ENCODE measurements at regions not wholly inside any gene's neighbourhood (a gene's known extent, or its start where the extent isn't known, plus 50 kb on each side); places are given as distances from the start of the nearest gene placed in this dataset.
"Not testable (repeated sequence)": the region's sequence is repeated elsewhere in the genome, so short reads cannot be mapped to it uniquely, and the experiment has no call there.

DNA sequence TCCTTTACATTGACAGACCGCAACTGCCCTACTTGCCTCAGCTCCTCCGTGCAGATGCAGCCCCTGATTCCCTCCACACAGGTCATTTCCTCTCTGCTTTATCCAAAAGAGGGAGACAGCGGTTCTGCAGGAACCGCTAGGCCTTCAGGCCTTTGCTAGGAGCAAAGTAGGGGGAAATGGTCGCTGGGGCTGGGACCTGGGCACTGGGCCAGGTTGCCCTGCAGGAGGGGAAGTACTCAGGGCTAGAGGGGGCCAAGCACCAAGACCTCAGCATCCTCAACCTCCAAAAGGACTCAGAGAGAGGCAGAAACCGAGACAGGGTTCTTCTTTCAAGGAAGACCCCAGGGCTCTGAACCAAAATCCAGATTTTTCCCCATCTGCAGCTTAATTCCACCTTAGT, 160.4 kb upstream of the NOTCH2NLA start:
- DNase-seq (ENCODE audit: low read depth); H3K27me3 ChIP-seq (ENCODE audit: control insufficient read depth, insufficient read depth, low read length); H3K36me3 ChIP-seq (ENCODE audit: control insufficient read depth, insufficient read depth, low read length); H3K4me3 ChIP-seq (ENCODE audit: low read depth, low read length); FAIRE-seq: not testable (repeated sequence)

DNA sequence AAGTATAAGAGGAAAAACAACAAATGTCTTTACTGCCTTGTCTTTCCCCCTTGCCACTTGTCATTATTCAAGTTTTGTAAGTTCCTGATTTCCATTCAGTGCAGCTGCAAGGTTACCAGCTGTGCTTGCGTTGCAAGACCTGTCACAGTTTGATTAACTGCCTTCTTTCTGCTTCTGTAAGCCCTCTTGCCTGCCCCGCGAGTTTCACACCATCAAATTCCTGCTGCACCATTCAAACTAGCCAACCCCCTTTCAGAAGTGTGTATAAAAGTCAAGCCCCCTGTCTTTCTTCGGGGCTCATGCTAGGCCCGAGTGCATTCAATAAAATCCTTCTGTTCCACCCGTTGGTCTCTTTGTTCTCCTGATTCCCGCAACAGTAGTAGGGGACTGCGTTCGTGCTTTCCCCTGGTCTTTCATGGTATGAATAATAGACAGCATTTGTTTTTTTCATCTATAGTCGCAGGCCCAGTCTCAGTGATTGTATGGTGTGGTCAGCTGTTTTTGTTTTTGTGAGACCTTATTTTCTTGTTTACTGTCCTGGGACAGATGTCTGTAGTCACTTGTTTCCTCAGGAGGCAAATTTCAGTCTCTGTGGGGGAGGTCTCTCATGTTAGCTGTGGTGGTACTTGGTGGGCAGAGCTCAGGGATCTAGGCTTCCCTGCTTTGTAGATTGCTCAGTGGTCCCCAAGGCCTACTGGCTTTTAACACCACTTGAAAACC, 159.1 kb upstream of the NOTCH2NLA start:
- FAIRE-seq; H3K36me3 ChIP-seq (ENCODE audit: control insufficient read depth, insufficient read depth, low read length); H3K4me3 ChIP-seq (ENCODE audit: low read depth, low read length); H3K27me3 ChIP-seq (ENCODE audit: control insufficient read depth, insufficient read depth, low read length); DNase-seq (ENCODE audit: low read depth): not testable (repeated sequence)

DNA sequence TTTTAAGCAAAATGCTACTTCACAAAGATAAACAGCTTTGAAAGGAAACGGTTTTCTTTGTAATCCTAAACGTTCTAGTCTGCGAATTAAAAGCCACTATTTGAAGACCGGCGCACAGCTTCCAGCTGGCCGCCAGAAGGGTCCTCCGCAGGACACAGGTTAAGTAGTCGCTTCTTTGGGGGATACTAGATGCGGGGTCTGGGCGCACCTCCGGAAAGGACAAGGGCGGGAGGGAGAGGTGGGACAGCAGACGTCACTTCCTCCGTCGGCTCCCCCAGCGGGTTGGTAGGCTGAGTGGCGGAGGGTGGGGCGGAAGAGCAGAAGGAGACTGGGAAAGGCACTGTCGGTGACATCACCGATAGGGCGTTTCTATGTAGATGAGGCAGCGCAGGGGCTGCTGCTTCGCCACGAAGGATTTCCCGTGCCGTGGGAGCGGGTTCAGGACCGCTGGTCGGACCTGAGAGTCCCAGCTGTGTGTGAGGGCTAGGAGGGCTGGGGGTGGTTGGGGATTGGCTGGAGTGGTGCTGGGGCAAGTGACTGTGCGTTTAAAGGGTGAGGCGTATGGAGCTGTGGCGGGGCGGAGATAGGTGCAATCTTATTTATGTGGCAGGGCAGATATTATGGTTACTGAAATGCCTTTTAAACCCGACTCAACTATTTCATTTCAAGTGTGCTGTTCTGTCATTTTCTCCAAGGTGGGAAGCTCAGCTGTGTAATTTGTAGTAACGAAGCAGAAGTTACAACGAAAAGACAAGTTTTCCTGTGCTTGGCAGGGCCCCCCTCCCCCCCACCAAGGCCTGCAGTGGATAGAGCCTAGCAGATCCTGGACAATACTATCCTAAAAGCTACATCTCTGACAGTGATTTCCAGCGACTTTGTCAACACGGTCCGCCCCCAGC, 158.3 kb upstream of the NOTCH2NLA start:
- peak overlapping the region; percentile 43 for H3K4me3 ChIP-seq (ENCODE audit: low read depth, low read length)
- not testable (repeated sequence) for H3K36me3 ChIP-seq (ENCODE audit: control insufficient read depth, insufficient read depth, low read length); FAIRE-seq; H3K27me3 ChIP-seq (ENCODE audit: control insufficient read depth, insufficient read depth, low read length)
- DNase-seq (ENCODE audit: low read depth) = peak; percentile 95

DNA sequence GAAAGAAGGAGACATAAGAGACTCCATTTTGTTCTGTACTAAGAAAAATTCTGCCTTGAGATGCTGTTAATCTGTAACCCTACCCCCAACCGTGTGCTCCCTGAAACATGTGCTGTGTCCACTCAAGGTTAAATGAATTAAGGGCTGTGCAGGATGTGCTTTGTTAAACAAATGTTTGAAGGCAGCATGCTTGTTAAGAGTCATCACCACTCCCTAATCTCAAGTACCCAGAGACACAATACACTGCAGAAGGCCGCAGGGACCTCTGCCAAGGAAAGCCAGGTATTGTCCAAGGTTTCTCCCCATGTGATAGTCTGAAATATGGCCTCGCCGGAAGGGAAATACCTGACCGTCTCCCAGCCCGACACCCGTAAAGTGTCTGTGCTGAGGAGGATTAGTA, 152.4 kb upstream of the NOTCH2NLA start:
- not testable (repeated sequence) for DNase-seq (ENCODE audit: low read depth); H3K4me3 ChIP-seq (ENCODE audit: low read depth, low read length); FAIRE-seq; H3K27me3 ChIP-seq (ENCODE audit: control insufficient read depth, insufficient read depth, low read length); H3K36me3 ChIP-seq (ENCODE audit: control insufficient read depth, insufficient read depth, low read length)

DNA sequence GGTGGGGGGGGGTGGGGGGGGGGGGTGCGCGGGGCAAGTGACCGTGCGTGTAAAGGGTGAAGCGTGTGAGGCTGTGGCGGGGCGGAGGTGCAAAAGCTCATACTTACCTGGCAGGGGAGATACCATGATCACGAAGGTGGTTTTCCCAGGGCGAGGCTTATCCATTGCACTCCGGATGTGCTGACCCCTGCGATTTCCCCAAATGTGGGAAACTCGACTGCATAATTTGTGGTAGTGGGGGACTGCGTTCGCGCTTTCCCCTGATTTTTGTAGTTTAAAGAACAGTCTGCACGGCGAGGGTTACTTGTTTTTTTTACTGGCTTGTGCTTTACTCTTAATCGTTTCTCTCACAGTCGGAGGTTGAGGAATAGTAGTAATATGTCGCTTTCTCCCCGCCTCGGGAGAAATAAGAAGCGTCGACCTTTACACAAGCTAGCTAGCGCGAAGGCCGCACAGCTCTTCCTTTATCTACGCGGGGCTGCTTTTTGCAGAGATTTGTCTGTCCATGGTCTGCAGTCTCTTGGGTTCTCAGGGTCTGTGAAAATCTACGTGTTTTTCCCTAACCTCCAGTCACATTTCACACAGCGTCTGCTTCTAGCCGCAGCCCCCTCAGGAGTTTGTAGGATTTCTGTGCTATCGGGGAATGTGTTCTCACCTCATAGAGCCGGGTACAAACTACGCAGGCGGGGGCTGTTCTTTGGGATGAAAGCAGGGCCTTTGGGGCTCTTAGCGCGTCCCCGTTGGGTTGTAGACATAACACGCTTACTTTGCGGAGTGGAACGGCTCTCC, 148.1 kb upstream of the NOTCH2NLA start:
- H3K4me3 ChIP-seq (ENCODE audit: low read depth, low read length) = peak overlapping the region; percentile 1
- peak; percentile 97 for DNase-seq (ENCODE audit: low read depth)
- not testable (repeated sequence) for H3K27me3 ChIP-seq (ENCODE audit: control insufficient read depth, insufficient read depth, low read length); H3K36me3 ChIP-seq (ENCODE audit: control insufficient read depth, insufficient read depth, low read length); FAIRE-seq

DNA sequence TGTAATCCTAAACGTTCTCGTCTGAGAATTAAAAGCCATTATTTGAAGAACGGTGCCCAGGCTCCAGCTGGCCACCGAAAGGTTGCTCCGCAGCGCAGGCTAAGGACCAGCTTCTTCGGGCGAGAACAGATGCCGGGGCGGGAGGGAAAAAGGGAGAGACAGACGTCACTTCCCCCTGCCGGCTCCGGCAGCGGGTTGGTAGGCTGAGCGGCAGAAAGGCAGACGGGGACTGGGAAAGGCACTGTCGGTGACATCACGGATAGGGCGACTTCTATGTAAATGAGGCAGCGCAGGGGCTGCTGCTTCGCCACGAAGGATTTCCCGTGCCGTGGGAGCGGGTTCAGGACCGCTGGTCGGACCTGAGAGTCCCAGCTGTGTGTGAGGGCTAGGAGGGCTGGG, 147.5 kb upstream of the NOTCH2NLA start:
- H3K36me3 ChIP-seq (ENCODE audit: control insufficient read depth, insufficient read depth, low read length); H3K27me3 ChIP-seq (ENCODE audit: control insufficient read depth, insufficient read depth, low read length); FAIRE-seq: not testable (repeated sequence)
- peak overlapping the region; percentile 20 for H3K4me3 ChIP-seq (ENCODE audit: low read depth, low read length)
- peak; percentile 60 for DNase-seq (ENCODE audit: low read depth)

DNA sequence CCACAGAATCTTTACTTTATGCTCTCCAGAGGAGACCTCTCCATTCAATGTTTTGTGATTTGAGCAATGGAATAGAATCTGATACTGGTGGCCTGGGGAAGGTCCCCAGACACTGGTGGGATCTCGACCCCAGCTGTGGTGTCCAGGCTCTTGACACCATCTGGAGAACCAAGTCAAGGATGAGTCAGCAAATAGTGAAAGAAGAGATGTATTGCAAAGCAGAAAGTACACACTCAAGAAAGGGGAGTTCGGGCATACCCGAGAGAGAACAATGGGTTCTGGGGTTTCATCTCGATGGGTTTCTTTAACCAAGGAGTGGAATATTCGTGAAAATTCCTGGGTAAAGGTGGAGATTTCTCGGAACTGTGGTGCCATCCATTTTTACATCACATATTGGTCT, 146.3 kb upstream of the NOTCH2NLA start:
- FAIRE-seq; H3K36me3 ChIP-seq (ENCODE audit: control insufficient read depth, insufficient read depth, low read length); H3K27me3 ChIP-seq (ENCODE audit: control insufficient read depth, insufficient read depth, low read length); H3K4me3 ChIP-seq (ENCODE audit: low read depth, low read length); DNase-seq (ENCODE audit: low read depth): not testable (repeated sequence)

DNA sequence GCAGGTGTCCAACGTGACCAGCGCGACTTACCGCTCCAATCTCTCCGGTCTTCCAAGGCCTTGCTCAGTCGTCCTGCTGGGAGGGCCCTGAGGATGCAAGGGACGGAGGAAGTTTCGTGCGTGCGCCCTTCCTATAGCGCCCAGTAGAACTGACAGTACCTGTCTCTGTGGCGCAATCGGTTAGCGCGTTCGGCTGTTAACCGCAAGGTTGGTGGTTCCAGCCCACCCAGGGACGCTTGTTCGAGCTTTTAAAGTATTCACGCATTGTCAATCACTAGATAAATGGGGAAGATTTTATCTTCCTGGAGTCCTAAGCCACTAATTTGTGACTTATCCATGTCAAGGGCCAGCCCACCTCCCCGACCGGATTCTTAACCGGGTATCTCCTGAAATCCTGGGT, 141.1 kb upstream of the NOTCH2NLA start:
- H3K4me3 ChIP-seq (ENCODE audit: low read depth, low read length) = peak overlapping the region; percentile 26
- DNase-seq (ENCODE audit: low read depth) = peak; percentile 67
- H3K36me3 ChIP-seq (ENCODE audit: control insufficient read depth, insufficient read depth, low read length); FAIRE-seq; H3K27me3 ChIP-seq (ENCODE audit: control insufficient read depth, insufficient read depth, low read length): not testable (repeated sequence)

DNA sequence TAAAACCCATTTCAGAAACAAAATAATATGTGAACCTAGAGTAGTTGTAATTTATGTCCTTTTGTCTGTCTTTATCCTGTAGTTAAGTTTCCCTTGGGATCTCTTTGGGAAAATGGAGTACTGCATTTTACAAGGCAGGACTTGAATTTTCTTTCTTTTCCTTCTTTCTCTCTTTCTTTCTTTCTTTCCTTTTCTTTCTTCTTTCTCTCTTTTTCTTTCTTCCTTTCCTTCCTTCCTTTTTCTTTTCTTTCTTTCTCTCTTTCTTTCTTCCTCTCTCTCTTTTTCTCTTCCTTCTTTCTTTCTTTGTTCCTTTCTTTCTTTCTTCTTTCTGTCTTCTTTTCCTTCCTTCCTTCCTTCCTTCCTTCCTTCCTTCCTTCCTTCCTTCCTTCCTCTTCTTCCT, 126.6 kb upstream of the NOTCH2NLA start:
- not testable (repeated sequence) for DNase-seq (ENCODE audit: low read depth); H3K4me3 ChIP-seq (ENCODE audit: low read depth, low read length); H3K36me3 ChIP-seq (ENCODE audit: control insufficient read depth, insufficient read depth, low read length); FAIRE-seq; H3K27me3 ChIP-seq (ENCODE audit: control insufficient read depth, insufficient read depth, low read length)

DNA sequence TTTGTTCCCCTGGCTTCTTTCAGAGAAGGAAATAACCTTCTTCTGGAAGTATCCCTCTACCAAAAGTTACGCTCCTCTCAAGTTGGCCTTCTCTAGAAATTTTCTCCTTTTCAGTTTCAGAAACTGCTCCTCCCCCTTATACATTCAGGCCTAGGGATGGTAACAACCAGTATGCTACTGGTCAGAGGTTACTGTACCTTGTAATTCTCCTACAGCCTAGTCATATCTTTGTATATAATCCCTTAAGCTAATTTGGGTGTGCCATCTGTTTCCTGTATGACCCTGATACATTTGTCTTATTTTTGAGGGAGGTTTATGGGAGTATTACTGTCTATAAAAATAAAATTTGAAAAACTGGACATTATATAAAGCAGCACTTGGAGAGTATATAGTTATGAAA, 98.0 kb upstream of the NOTCH2NLA start:
- not testable (repeated sequence) for H3K27me3 ChIP-seq (ENCODE audit: control insufficient read depth, insufficient read depth, low read length); FAIRE-seq; DNase-seq (ENCODE audit: low read depth); H3K36me3 ChIP-seq (ENCODE audit: control insufficient read depth, insufficient read depth, low read length); H3K4me3 ChIP-seq (ENCODE audit: low read depth, low read length)

DNA sequence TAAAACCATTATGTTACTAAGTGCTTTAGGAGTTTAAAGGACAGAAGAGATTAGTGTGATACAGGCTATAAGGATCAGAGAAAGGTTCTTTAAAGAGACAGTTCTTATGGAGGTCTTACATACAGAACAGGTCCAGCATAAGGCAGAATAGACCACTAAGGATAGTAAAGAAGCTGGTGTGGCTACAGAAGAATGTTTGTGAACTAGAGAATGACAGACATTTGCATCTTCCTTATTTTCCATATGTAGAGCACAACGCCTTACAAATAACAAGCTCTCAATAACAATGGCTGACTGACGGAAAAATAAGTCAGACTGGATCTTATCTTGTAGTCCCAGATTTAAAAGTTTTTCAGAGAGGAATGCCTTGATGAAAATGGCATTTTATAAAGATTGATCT, 95.6 kb upstream of the NOTCH2NLA start:
- not testable (repeated sequence) for H3K27me3 ChIP-seq (ENCODE audit: control insufficient read depth, insufficient read depth, low read length); DNase-seq (ENCODE audit: low read depth); H3K4me3 ChIP-seq (ENCODE audit: low read depth, low read length); FAIRE-seq; H3K36me3 ChIP-seq (ENCODE audit: control insufficient read depth, insufficient read depth, low read length)

DNA sequence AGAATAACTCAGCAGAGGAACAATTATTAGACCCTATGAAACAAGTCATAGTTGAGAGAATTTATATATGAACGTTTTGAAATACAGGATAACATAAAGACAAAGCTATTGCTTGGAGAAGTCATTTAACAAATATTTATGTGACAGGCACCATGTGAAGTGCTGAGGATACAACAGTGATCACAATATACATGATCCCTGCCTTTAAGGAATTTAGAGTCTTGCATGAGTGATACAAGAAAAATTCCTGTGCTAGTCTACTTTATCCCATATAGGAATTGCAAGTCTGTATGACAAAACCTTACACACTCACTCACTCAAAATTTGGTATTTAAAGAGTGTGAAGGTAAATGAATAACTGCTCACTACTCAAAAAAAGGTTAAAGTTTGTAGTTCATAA, 94.5 kb upstream of the NOTCH2NLA start:
- H3K36me3 ChIP-seq (ENCODE audit: control insufficient read depth, insufficient read depth, low read length); FAIRE-seq; DNase-seq (ENCODE audit: low read depth): not testable (repeated sequence)

DNA sequence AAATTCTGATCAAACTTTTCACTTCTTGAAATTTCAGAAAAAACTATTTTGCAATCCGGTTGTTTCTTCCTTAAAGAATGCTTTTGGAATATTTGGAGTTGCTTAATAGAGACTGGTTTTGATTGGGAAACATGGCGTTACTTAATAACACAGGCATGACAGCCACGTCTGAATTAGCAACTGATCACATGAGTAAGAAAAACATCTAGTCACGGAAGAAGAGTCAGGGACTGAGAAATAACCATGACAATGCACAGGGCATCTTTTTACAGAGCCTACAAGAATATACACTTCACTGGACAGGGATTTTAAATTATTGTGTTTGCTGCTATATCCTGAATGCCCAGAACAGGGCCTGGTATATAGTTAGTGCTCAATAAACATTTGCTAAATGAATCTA, 94.1 kb upstream of the NOTCH2NLA start:
- H3K36me3 ChIP-seq (ENCODE audit: control insufficient read depth, insufficient read depth, low read length); H3K4me3 ChIP-seq (ENCODE audit: low read depth, low read length); DNase-seq (ENCODE audit: low read depth); FAIRE-seq; H3K27me3 ChIP-seq (ENCODE audit: control insufficient read depth, insufficient read depth, low read length): not testable (repeated sequence)

More for the DNA sequence above, 94.5 kb upstream of the NOTCH2NLA start:
- H3K27me3 ChIP-seq (ENCODE audit: control insufficient read depth, insufficient read depth, low read length); H3K4me3 ChIP-seq (ENCODE audit: low read depth, low read length): not testable (repeated sequence)

DNA sequence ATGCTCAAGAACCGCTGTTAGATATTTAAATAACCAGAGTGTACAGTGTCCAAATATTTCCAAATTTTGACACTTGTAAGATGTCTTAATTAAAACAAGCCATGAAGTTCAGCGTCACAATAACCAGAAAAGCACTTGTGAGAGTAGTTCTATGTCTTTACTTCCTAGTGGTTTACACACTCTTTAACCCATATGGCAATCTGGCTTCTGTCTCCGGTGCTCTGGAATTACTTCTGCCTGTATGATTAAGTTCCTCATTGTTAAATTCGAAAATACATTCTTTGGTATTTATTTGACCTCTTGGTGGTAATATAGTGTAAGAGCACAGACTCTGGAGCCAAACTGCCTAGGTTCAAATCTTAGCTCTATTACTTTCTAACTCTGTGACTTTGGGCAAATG, 89.9 kb upstream of the NOTCH2NLA start:
- DNase-seq (ENCODE audit: low read depth); H3K27me3 ChIP-seq (ENCODE audit: control insufficient read depth, insufficient read depth, low read length); H3K4me3 ChIP-seq (ENCODE audit: low read depth, low read length); H3K36me3 ChIP-seq (ENCODE audit: control insufficient read depth, insufficient read depth, low read length); FAIRE-seq: not testable (repeated sequence)

All from bronchial epithelial cell (primary cell).